ENCODE measurements at regions not wholly inside any gene's neighbourhood (a gene's known extent, or its start where the extent isn't known, plus 50 kb on each side); places are given as distances from the start of the nearest gene placed in this dataset.
A peak's percentile ranks its signal among the peaks of the same experiment; 100 is the strongest.

DNA sequence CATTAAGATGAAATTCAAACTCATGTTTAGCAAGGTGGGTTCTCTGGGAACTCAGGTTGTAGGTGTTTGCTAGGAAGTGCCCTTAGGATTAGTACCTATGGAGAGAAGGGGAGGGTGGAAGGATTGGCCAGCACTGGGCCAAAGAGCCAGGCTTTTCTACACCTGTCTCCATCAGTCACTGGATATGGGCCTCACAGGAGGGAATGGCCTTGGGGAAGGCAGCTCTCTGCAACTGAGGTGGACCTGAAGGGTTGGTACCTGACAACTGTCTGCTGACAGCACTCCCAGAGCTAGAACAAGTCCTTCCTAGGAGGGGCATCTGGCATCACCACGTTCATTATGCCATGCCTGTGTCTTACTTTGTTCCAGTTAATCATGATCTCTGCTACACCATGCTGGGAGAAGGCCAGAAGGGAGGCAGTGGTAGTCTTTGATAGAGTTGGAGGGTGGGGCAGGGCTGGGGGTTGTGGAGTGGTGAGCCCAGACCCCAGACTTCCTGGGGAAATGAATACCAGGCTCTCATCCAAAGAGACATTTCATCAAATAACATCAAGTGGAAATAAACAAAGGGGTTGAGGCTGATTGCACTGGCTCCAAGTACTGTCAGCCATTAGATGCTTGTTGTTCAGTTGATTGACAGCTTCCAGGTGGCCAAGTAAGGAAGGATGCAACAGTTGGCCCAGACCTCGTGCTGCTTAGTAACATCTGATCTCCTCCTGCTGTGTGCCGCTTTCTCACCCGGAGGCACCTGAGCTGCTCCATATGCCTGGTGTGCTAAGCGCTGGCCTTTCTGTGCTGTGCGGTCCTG lies 70.6 kb upstream of the PIK3CG start:
- peak overlapping the region; percentile 49 for H3K4me2 ChIP-seq (ENCODE audit: low read length)
- H3K79me2 ChIP-seq (ENCODE audit: low read length): no peaks in the 10 kb centered on the region
- peaks cover 37% of the 10 kb centered on the region for H3K4me1 ChIP-seq (ENCODE audit: low read length)
- no peak for TF ChIP-seq EZH2phosphoT487 (IDR thresholded peaks at IDR 0.05; ENCODE audit: low read depth)
- TF ChIP-seq, protein P1, sequence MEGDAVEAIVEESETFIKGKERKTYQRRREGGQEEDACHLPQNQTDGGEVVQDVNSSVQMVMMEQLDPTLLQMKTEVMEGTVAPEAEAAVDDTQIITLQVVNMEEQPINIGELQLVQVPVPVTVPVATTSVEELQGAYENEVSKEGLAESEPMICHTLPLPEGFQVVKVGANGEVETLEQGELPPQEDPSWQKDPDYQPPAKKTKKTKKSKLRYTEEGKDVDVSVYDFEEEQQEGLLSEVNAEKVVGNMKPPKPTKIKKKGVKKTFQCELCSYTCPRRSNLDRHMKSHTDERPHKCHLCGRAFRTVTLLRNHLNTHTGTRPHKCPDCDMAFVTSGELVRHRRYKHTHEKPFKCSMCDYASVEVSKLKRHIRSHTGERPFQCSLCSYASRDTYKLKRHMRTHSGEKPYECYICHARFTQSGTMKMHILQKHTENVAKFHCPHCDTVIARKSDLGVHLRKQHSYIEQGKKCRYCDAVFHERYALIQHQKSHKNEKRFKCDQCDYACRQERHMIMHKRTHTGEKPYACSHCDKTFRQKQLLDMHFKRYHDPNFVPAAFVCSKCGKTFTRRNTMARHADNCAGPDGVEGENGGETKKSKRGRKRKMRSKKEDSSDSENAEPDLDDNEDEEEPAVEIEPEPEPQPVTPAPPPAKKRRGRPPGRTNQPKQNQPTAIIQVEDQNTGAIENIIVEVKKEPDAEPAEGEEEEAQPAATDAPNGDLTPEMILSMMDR (IDR thresholded peaks at IDR 0.05; ENCODE audit: low read depth, low read length): no peak
- no peaks in the 10 kb centered on the region for H4K20me1 ChIP-seq (ENCODE audit: insufficient read depth, low read length)
- no peak overlapping the region for H3K4me3 ChIP-seq (ENCODE audit: low read length)
- H3K27me3 ChIP-seq (ENCODE audit: low read depth, low read length): no peaks in the 10 kb centered on the region
- peak overlapping the region; percentile 20; the same call in 1 of the 2 replicates for H3K9ac ChIP-seq (ENCODE audit: low read length)
- H3K27ac ChIP-seq (ENCODE audit: low read length): peak overlapping the region; percentile 44
- peak overlapping the region; percentile 50 for H2AFZ ChIP-seq (ENCODE audit: low read depth, low read length)
- H3K9me3 ChIP-seq (ENCODE audit: insufficient read depth, low read length): peaks cover 19% of the 10 kb centered on the region
- peaks cover 9% of the 10 kb centered on the region for H3K36me3 ChIP-seq (replicated peaks; ENCODE audit: low read depth, low read length)

DNA sequence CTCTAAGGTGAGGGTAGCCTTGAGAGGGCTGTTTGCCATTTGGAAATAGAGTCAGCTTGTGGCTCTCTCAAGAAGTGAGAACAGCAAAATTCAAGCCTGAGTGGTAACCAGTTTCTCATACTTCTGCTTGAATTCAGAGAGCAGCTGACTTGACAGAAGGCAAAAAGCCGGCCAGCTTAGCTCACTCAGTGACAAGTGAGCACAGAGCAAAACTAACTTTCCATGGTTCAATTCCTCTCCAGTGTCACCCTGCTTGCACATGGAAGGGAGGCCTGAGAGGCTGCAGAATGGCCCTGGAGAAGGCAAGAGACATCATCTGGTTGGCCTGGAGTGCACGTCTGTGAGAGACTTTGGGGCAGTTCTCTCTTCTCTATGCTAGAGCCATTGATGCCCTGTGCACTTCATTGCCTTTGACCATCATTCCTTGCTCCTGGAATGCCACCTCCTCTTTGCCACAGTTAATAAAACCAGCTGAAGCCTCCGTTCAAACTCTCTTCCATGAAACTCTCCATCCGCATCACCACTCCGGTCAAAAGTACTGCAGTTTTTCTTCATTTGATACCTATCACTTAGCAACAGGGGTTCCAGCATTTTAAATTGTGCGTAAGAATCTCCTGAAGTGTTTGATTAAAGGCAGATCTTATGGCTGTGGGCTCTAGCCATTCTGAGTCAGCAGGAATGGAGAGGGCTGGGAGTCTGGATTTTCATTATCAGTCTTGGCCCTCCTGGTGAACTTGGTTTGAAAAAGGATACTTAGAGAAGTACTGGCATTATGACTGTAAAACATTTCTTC lies 69.8 kb upstream of the PIK3CG start:
- peak overlapping the region; percentile 44 for H3K27ac ChIP-seq (ENCODE audit: low read length)
- H3K4me2 ChIP-seq (ENCODE audit: low read length): peak overlapping the region; percentile 49
- H4K20me1 ChIP-seq (ENCODE audit: insufficient read depth, low read length): no peaks in the 10 kb centered on the region
- H3K9me3 ChIP-seq (ENCODE audit: insufficient read depth, low read length): peaks cover 19% of the 10 kb centered on the region
- H3K36me3 ChIP-seq (replicated peaks; ENCODE audit: low read depth, low read length): peaks cover 9% of the 10 kb centered on the region
- no peaks in the 10 kb centered on the region for H3K79me2 ChIP-seq (ENCODE audit: low read length)
- TF ChIP-seq, protein P1 (IDR thresholded peaks at IDR 0.05; ENCODE audit: low read depth, low read length): no peak
- no peak for TF ChIP-seq EZH2phosphoT487 (IDR thresholded peaks at IDR 0.05; ENCODE audit: low read depth)
- peak overlapping the region; percentile 20; the same call in 1 of the 2 replicates for H3K9ac ChIP-seq (ENCODE audit: low read length)
- no peaks in the 10 kb centered on the region for H3K27me3 ChIP-seq (ENCODE audit: low read depth, low read length)
- no peak overlapping the region for H3K4me3 ChIP-seq (ENCODE audit: low read length)
- H2AFZ ChIP-seq (ENCODE audit: low read depth, low read length): peak overlapping the region; percentile 50
- peaks cover 37% of the 10 kb centered on the region for H3K4me1 ChIP-seq (ENCODE audit: low read length)

DNA sequence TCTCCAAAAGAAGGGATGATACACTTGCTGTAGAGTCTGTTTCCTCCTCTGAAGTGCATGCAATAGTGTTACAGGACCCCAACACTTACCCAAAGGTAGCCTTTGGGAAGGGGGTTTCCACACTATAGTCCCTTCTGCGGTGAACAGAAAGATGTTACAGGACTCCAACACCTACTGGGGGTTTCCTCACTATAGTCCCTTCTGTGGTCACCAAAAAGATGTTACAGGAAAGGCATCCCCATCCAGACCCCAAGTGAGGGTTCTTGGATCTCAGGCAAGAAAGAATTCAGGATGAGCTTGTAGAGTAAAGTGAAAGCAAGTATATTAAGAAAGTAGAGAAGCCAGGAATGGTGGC lies 69.2 kb upstream of the PIK3CG start:
- Histone ChIP-seq H3K79me2 (ENCODE audit: low read length) (no peaks in the 10 kb centered on the region), H3K27me3 (ENCODE audit: low read depth, low read length) (no peaks in the 10 kb centered on the region), H3K36me3 (replicated peaks; ENCODE audit: low read depth, low read length) (peaks cover 9% of the 10 kb centered on the region), H4K20me1 (ENCODE audit: insufficient read depth, low read length) (no peaks in the 10 kb centered on the region), H3K27ac (ENCODE audit: low read length) (no peak overlapping the region), H3K9ac (ENCODE audit: low read length) (0 out of 2 replicates have a peak overlapping the region, but pooled peaks have one; percentile 20), H3K4me1 (ENCODE audit: low read length) (peaks cover 37% of the 10 kb centered on the region), H3K4me3 (ENCODE audit: low read length) (no peak overlapping the region), H2AFZ (ENCODE audit: low read depth, low read length) (no peak overlapping the region), H3K9me3 (ENCODE audit: insufficient read depth, low read length) (peaks cover 19% of the 10 kb centered on the region), H3K4me2 (ENCODE audit: low read length) (peak overlapping the region; percentile 49)
- TF ChIP-seq EZH2phosphoT487 (IDR thresholded peaks at IDR 0.05; ENCODE audit: low read depth): no peak
- TF ChIP-seq, protein P1 (IDR thresholded peaks at IDR 0.05; ENCODE audit: low read depth, low read length): no peak

DNA sequence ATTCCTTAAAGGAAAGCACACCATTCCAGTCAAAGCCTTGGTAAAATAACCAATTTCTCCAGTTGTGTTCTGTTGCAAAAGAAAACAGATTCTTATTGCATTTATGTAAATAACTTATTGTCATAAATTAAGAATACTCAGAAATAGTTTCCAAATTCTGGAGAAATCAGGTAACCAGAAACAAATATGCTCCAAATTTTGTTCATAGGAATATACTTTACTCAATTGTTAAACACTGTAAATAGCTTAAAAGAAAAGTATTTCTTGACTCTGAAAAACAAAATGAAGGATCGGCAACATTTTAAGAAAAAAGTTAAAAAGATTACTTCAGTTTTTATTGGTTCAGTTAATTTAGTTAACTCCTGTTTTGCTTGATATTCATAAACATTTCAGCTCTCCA lies 67.1 kb upstream of the PIK3CG start:
- TF ChIP-seq, protein P1 (IDR thresholded peaks at IDR 0.05; ENCODE audit: low read depth, low read length): no peak
- no peak for TF ChIP-seq EZH2phosphoT487 (IDR thresholded peaks at IDR 0.05; ENCODE audit: low read depth)
- Histone ChIP-seq H3K4me2 (ENCODE audit: low read length) (no peak overlapping the region), H3K9ac (ENCODE audit: low read length) (no peak overlapping the region), H3K27ac (ENCODE audit: low read length) (no peak overlapping the region), H4K20me1 (ENCODE audit: insufficient read depth, low read length) (no peaks in the 10 kb centered on the region), H3K4me3 (ENCODE audit: low read length) (no peak overlapping the region), H3K79me2 (ENCODE audit: low read length) (no peaks in the 10 kb centered on the region), H3K9me3 (ENCODE audit: insufficient read depth, low read length) (peaks cover 19% of the 10 kb centered on the region), H3K36me3 (replicated peaks; ENCODE audit: low read depth, low read length) (peaks cover 9% of the 10 kb centered on the region), H3K4me1 (ENCODE audit: low read length) (peaks cover 30% of the 10 kb centered on the region), H2AFZ (ENCODE audit: low read depth, low read length) (no peak overlapping the region), H3K27me3 (ENCODE audit: low read depth, low read length) (no peaks in the 10 kb centered on the region)
